Aorta (tissue), 5 donors: ENCODE measurements at regions not wholly inside any gene's neighbourhood (a gene's known extent, or its start where the extent isn't known, plus 50 kb on each side); places are given as distances from the start of the nearest gene placed in this dataset.

ENCODE experiments used
- ATAC-seq: fragments of 200-7000 bp; cut with Tn5 transposase; one replicate; pipeline ENCODE4 v1.9.1; 2022; ENCODE audit warnings: moderate library complexity; ENCODE audit not compliant: low FRiP score
- DNase-seq, 2 donors: peaks; one replicate each; pipeline ENCODE4 v3.0.0-alpha.2; 2020
- H3K27ac ChIP-seq, 2 donors: one replicate each; pipeline ENCODE4 v1.5.1; 2013; ENCODE audit warnings: low read length in 2 of 2, mild to moderate bottlenecking in 2 of 2, moderate library complexity in 2 of 2, control low read depth in 1 of 2, inconsistent platforms in 1 of 2, low read depth in 1 of 2
- H3K27me3 ChIP-seq, 2 donors: one replicate each; pipeline ENCODE4 v1.6.1; 2013; ENCODE audit warnings: control low read depth in 1 of 2, low read length in 1 of 2, mild to moderate bottlenecking in 1 of 2, moderate library complexity in 1 of 2; ENCODE audit not compliant: insufficient read depth in 2 of 2, control insufficient read depth in 1 of 2
- H3K36me3 ChIP-seq, 2 donors: one replicate each; pipeline ENCODE4 v1.6.1; 2013; ENCODE audit warnings: control low read depth in 1 of 2, low read length in 1 of 2, mild to moderate bottlenecking in 1 of 2; ENCODE audit not compliant: insufficient read depth in 2 of 2, control insufficient read depth in 1 of 2
- H3K4me1 ChIP-seq, 2 donors: one replicate each; pipeline ENCODE4 v1.6.1; 2013; ENCODE audit warnings: low read length in 2 of 2, control low read depth in 1 of 2, mild to moderate bottlenecking in 1 of 2, moderate library complexity in 1 of 2; ENCODE audit not compliant: insufficient read depth in 2 of 2, control insufficient read depth in 1 of 2
- H3K4me3 ChIP-seq, 2 donors: one replicate each; pipeline ENCODE4 v1.5.1; 2013; ENCODE audit warnings: low read length in 2 of 2, control low read depth in 1 of 2, mild to moderate bottlenecking in 1 of 2
- H3K9me3 ChIP-seq: one replicate; pipeline ENCODE4 v1.6.1; 2013; ENCODE audit warnings: mild to moderate bottlenecking, low read length; ENCODE audit not compliant: control insufficient read depth
- WGBS, 2 donors: extraction: QIAGEN DNeasy Blood & Tissue Kit; methylation state at CpG; one replicate each; pipeline ENCODE4 v1.1.7; 2013; 5-methylcytosine and 5-hydroxymethylcytosine counted together
- intact Hi-C, 2 donors: fragments of 100-400 bp; cut with DNase I; formaldehyde crosslinking; loops; one replicate each; pipeline versions ENCODE4 v1.14.2 to v1.15.0; 2022
- donor health status: healthy with polysubstance abuse.
- donor health status: Bipolar disorder and iron deficiency.
- donor health status: DM: no; HTN: no; CAD: no.
- donor health status: DM: no; HTN: no; CAD: no.
- donor health status: DM: yes; HTN: yes; CAD: no.

DNA sequence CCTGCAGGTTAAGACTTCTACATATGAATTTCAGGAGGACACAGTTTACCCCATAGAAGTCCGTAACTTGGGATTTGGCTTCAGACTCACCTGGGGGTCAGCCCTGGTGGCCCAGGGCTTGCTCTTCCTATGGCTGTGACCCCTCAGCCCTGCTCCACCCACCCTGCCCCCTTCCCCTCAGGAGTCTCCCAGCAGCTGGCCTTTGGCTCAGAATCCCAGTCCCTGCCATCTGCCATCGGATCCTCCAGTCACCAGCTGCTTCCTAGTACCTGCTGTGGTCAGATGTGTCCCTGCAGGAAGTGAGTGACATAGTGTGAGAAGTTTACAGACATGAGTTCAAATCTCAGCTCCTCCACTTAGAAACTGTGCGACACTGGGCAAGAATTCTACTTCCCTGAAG, 332.6 kb downstream of the NPHP4 start:
- no peak for ATAC-seq
- intact Hi-C loops, result no loop called here
- WGBS, 2 donors, result 61 to 76% methylated on average over 3 of the region's 3 CpGs

DNA sequence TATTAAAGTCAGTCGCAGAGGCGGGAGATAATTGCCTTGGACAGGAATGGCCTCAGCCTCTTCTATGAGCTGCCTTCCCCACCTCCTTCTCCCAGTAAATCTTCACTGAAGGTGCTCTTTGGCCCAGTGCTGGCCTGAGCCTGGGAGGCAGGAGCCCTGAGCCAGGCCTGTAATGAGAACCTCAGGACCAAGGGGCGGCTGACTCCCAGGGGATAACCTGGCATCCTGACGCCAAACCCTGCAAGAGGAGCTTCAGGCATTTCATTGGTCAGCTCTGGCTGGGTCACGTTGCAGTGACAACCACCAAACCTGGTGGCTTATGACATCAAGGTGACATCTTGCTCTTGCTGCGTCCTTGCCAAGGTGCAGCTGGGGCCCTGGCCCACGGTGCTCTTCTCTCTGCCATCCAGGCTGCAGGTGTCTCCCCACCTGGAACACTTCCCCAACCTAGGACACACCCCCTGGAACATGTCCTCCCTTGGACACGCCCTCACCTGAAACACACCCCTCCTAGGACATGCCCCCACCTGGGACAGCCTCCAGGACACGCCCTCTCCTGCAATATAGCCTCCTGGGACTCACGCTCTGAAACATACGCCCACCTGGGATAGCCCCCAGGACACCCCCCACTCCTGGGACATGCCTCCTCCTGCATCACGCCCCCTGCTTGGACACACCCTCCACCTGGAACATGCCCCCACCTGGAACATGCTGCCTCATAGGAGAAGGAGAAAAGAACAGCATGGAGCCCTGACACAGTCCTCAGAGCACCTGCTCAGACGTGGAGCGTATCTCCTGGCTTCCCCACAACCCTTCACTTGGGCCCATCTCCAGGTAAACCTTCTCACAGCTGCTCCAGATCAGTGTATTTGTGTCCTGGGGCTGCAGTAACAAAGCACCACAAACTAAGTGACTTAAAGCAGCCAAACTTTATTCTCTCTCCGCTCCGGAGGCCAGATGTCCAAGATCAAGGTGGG, 333.6 kb downstream of the NPHP4 start:
- Histone ChIP-seq H3K4me1 (no peaks in the 10 kb centered on the region), H3K27ac (no peak overlapping the region), H3K36me3 (no peaks in the 10 kb centered on the region), H3K9me3 (no peaks in the 10 kb centered on the region), H3K27me3 (no peaks in the 10 kb centered on the region), H3K4me3 (no peak overlapping the region)
- DNase-seq, result peak in 1 of 2 donors; percentile 37
- intact Hi-C loops, result no loop called here
- WGBS, 2 donors, result 78 to 80% methylated on average over 16 of the region's 16 CpGs
- ATAC-seq, result no peak

More for the DNA sequence above, 332.6 kb downstream of the NPHP4 start:
- peak in 1 of 2 donors; percentile 57 for DNase-seq
- Histone ChIP-seq H3K4me1 (no peaks in the 10 kb centered on the region), H3K27me3 (no peaks in the 10 kb centered on the region), H3K27ac (no peak overlapping the region), H3K36me3 (no peaks in the 10 kb centered on the region), H3K9me3 (no peaks in the 10 kb centered on the region), H3K4me3 (no peak overlapping the region)

DNA sequence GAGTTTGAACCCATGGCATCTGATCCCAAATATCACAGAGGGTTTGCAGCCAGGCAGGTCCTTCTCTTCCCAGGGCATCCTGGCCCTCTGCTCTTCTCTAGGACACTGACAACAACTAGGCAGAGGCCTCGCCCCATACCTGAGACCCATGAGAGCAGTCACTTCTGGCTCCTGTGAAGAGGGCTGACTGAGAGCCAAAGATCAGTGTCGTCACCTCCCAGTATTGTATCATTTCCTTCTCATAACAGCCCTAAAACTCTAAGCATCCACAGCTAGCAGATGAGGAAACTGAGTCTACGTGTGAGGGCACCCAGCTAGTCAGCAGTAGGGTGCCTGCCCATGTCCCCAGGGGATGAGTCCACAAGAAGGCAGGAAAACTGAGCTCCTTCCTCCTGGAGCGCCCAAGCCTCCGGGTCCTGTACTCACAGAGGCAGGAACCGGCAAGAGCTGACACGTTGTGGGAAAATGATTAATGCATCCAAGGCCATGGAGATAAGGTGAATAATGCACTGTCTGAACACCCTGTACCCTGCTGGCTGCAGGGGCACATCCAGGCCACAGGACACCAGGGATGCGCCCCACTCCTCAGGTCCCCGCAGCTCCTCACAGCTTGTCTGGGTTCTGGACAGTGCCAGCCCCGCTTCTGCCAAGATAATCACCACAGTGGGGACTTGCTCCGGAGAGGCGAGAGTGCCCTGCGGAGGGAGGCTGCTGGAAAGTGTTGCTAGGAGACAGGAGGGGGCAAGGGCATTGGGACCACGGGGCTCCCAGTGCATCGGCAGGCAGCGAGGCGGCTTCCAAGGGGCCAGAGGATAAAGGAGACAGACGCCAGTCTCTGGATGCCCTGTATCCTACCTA, 340.0 kb downstream of the NPHP4 start:
- intact Hi-C loops, result no loop called here
- peak in 1 of 2 donors; percentile 68 for DNase-seq
- H3K9me3 ChIP-seq, result no peaks in the 10 kb centered on the region
- no peaks in the 10 kb centered on the region for H3K27me3 ChIP-seq
- H3K36me3 ChIP-seq, result no peaks in the 10 kb centered on the region
- no peak overlapping the region for H3K27ac ChIP-seq
- WGBS, 2 donors, result 17 to 19% methylated on average over 18 of the region's 18 CpGs
- ATAC-seq, result no peak
- no peak overlapping the region for H3K4me3 ChIP-seq
- no peaks in the 10 kb centered on the region for H3K4me1 ChIP-seq

DNA sequence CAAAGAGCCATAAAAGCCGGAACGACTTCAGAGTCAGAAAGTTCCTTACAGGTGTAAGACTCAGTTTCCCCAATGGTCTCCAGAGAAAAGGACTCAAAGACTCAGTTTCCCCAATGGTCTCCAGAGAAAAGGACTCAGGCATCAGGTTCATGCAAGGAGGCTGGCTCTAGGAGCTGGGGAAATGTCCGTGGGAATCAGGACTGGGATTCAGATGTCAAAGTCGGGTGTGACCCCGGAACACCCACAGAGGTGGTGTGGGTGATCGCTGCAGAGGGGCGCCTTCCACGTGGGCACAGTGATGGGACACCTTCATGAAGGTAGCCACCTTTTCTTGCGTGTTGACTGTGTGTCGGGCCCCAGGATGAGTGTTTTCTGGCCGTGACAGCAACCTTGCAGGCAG, 340.8 kb downstream of the NPHP4 start:
- H3K36me3 ChIP-seq, result no peaks in the 10 kb centered on the region
- intact Hi-C loops, result no loop called here
- DNase-seq (peak in 1 of 2 donors; percentile 33), ATAC-seq (no peak)
- no peaks in the 10 kb centered on the region for H3K27me3 ChIP-seq
- no peaks in the 10 kb centered on the region for H3K4me1 ChIP-seq
- no peak overlapping the region for H3K4me3 ChIP-seq
- 82 to 85% methylated on average over 11 of the region's 11 CpGs for WGBS, 2 donors
- H3K9me3 ChIP-seq, result no peaks in the 10 kb centered on the region
- H3K27ac ChIP-seq, result no peak overlapping the region

DNA sequence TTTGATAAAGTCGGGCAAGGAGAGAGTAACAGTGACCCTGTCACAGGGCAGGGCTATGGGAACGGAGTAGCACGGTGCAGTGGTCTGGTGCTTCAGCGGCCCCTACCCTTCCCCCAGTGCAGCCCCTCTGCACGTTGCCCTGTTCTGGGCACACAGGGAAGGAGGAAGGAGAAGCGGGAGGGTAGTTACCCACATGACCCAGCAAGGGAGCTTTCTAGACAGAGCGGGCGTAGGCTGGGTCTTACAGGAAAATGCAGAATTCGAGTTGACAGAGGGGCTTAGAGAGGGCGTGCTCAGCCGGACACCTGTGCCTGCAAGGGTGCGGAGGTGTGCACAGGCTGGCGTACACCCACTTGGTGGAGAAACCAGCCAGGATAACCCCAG, 341.2 kb downstream of the NPHP4 start:
- no peaks in the 10 kb centered on the region for H3K9me3 ChIP-seq
- H3K27ac ChIP-seq, result no peak overlapping the region
- ATAC-seq (no peak), DNase-seq (peak in 1 of 2 donors; percentile 36)
- no peaks in the 10 kb centered on the region for H3K36me3 ChIP-seq
- WGBS, 2 donors, result 87 to 88% methylated on average over 13 of the region's 13 CpGs
- H3K27me3 ChIP-seq, result no peaks in the 10 kb centered on the region
- intact Hi-C loops, result no loop called here
- no peak overlapping the region for H3K4me3 ChIP-seq
- no peaks in the 10 kb centered on the region for H3K4me1 ChIP-seq

DNA sequence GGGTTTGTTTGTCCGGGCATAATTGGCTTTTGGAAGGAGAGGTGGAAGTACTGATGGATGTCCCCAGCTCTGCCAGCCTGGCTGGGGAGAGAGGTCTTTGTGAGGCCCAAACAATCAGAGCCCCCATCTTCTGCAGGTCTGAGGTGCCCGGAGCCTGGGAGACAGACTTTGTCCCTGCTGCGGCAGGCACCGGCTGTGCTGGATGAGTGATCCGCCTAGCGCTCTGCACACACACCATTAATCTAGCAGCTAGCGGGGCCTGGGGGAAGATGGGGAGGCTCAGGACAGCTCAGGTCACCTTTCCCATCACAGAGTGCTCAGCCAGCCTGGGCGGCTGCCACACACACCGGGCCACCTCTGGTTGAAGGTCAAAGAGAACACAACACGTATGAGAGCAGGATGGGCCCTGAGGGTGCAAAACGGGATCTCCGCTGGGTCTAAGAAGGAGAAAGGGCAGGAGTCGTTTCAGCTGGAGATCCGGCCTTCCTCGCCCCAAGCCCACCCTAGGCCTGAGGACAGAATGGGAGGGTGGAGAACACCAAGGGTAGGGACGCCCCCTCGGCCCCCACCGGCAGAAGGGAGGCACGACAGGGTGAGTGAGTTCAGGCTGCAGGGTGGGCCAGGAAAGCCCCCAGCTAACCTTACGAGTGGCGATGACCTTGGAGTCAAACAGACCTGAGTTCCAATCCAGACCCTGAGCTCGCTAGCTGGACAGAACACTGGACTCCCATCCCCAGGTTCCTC, 341.8 kb downstream of the NPHP4 start:
- 73 to 76% methylated on average over 22 of the region's 22 CpGs for WGBS, 2 donors
- Histone ChIP-seq H3K36me3 (no peaks in the 10 kb centered on the region), H3K9me3 (no peaks in the 10 kb centered on the region), H3K4me1 (no peaks in the 10 kb centered on the region), H3K4me3 (no peak overlapping the region), H3K27me3 (no peaks in the 10 kb centered on the region), H3K27ac (no peak overlapping the region)
- DNase-seq (peak in 1 of 2 donors; percentile 41), ATAC-seq (no peak)
- intact Hi-C loops, result no loop called here

DNA sequence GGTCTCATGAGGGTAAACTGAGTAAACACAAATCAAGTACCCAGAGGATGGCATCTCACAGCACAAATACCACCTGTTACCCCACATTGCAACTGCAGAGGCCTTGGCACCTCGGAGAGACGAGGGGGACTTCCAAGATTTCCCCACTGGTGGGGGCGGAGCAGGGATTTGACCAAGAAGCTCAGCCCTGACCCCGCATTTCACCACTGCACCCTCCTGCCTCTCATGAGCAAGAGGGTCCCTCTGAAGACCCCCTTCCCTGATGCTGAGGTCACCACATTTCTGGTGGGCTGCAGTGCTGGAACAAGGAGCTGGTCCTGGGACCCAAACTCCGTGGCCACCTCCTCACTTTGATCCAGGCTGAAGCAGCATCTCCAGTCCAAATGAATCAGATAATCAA, 342.4 kb downstream of the NPHP4 start:
- ATAC-seq (no peak), DNase-seq (peak in 1 of 2 donors; percentile 33)
- no peak overlapping the region for H3K4me3 ChIP-seq
- no peaks in the 10 kb centered on the region for H3K4me1 ChIP-seq
- no peaks in the 10 kb centered on the region for H3K27me3 ChIP-seq
- no peaks in the 10 kb centered on the region for H3K36me3 ChIP-seq
- no peak overlapping the region for H3K27ac ChIP-seq
- intact Hi-C loops, result no loop called here
- H3K9me3 ChIP-seq, result no peaks in the 10 kb centered on the region
- 87 to 89% methylated on average over 5 of the region's 5 CpGs for WGBS, 2 donors

DNA sequence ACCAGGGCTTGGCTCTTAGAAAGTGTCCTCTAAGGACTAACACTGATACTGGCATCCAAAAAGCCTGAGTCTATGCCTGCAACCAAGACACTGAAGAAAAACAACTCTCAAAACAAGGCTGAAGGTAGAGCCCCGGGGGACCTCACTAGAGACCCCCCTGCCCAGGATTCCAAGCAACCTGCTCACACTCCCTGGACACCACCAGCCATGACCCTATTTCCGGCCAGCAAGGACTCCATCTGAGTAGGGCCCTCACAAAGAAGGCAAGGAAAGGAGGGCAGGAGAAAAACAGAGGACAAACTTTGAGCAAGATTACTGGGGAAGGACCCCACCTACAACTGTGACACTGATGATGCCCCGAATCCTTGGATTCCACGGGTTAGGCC, 343.1 kb downstream of the NPHP4 start:
- Histone ChIP-seq H3K36me3 (no peaks in the 10 kb centered on the region), H3K4me1 (no peaks in the 10 kb centered on the region), H3K27ac (no peak overlapping the region), H3K27me3 (no peaks in the 10 kb centered on the region), H3K9me3 (no peaks in the 10 kb centered on the region), H3K4me3 (no peak overlapping the region)
- 80 to 81% methylated on average over 4 of the region's 4 CpGs for WGBS, 2 donors
- DNase-seq (no peak), ATAC-seq (no peak)
- intact Hi-C loops, result no loop called here
